ENCODE measurements at regions not wholly inside any gene's neighbourhood (a gene's known extent, or its start where the extent isn't known, plus 50 kb on each side); places are given as distances from the start of the nearest gene placed in this dataset.

DNA sequence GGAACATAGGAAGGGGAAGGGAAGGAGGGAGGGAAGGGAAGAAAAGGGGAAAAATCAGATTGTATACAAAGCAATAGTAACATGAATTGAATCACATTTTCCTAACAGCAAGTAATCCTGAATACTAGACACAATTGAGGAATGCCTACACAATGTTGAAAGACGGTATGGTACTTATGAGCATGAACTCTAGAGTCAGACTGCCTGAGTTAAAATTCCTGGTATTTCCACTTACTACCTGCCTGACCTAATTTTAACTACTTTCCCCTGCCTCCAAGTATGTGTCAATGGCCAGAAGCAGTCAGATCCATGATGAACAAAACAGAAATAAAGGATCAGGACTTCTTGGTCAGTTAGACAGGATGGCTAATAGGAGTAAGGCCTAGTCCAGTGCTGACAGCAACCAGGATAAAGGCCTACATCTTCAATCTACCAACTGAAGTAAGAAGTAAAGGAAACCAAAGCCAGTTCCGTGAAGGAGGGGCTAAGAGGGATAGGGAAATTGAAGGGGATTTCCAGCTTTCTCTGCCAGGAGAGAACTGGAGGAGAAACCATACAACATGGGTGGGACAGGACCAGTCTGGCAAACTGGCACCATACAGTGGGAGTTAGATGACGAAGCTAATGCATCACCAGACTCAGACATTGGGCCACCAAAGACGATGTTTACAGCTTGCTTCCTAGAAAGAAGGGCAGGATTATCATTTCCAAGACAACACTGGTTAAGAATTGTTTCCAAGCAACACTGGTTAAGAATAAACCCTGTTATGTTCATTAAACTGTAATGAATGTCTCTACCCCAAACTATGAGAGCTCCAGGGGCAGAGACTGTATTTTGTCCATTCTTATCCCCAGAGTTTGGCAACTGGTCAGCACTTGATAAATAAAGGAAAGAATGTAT lies 151.6 kb upstream of the UBE2E2 start:
- Histone ChIP-seq H3K4me2 (ENCODE audit: low read length) (no peak overlapping the region), H3K27me3 (ENCODE audit: control insufficient read depth, insufficient read depth, low read length) (no peaks in the 10 kb centered on the region), H3K36me3 (ENCODE audit: control insufficient read depth, insufficient read depth, low read length) (no peaks in the 10 kb centered on the region), H3K79me2 (no peaks in the 10 kb centered on the region), H3K9me3 (ENCODE audit: control insufficient read depth, low read length) (no peaks in the 10 kb centered on the region), H3K4me1 (no peaks in the 10 kb centered on the region), H2AFZ (no peak overlapping the region), H3K9ac (no peak overlapping the region), H3K27ac (no peak overlapping the region), H3K4me3 (ENCODE audit: low read depth, low read length) (no peak overlapping the region)
- TF ChIP-seq, protein P1, sequence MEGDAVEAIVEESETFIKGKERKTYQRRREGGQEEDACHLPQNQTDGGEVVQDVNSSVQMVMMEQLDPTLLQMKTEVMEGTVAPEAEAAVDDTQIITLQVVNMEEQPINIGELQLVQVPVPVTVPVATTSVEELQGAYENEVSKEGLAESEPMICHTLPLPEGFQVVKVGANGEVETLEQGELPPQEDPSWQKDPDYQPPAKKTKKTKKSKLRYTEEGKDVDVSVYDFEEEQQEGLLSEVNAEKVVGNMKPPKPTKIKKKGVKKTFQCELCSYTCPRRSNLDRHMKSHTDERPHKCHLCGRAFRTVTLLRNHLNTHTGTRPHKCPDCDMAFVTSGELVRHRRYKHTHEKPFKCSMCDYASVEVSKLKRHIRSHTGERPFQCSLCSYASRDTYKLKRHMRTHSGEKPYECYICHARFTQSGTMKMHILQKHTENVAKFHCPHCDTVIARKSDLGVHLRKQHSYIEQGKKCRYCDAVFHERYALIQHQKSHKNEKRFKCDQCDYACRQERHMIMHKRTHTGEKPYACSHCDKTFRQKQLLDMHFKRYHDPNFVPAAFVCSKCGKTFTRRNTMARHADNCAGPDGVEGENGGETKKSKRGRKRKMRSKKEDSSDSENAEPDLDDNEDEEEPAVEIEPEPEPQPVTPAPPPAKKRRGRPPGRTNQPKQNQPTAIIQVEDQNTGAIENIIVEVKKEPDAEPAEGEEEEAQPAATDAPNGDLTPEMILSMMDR (IDR thresholded peaks at IDR 0.05), result no peak

DNA sequence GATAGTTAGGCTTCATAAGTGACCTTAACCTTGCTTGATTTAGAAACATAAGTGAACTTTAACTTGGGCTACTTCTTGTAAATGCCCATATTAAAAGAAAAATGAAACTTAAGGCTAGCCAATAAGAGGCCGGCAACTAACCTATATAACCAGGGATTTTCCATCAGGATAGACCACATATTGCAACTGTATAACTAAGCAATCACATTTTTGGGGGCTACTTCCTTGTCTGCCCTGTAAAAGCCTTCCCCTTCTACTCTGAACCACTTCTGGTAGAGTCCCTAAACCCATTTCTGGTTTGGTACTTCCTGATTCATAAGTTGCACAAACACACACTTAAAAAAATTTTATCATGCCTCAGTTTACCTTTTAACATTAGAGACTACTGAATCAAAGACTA lies 150.9 kb upstream of the UBE2E2 start:
- Histone ChIP-seq H2AFZ (no peak overlapping the region), H3K27me3 (ENCODE audit: control insufficient read depth, insufficient read depth, low read length) (no peaks in the 10 kb centered on the region), H3K4me3 (ENCODE audit: low read depth, low read length) (no peak overlapping the region), H3K27ac (no peak overlapping the region), H3K79me2 (no peaks in the 10 kb centered on the region), H3K9ac (no peak overlapping the region), H3K4me1 (no peaks in the 10 kb centered on the region), H3K9me3 (ENCODE audit: control insufficient read depth, low read length) (no peaks in the 10 kb centered on the region), H3K4me2 (ENCODE audit: low read length) (no peak overlapping the region), H3K36me3 (ENCODE audit: control insufficient read depth, insufficient read depth, low read length) (no peaks in the 10 kb centered on the region)
- TF ChIP-seq, protein P1 (IDR thresholded peaks at IDR 0.05), result no peak

DNA sequence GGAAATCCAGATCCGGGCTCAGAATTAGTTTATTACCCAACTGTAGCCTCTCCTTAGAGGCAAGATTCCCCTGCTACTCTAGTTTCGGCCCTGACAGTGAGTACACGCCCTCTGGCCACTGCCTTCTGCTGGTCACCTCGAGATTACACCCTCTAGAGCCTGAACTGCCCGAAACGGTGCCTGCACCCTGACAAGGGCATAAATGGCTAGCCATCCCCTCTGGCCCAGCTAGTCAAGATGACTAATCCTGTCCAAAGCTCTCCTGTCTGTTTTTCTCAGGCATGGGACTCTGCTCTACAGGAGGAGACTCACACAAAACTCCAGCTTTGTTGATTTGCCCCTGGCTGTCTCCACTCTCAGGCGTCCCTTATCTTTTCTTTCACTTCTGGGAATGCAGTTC lies 150.5 kb upstream of the UBE2E2 start:
- TF ChIP-seq, protein P1 (IDR thresholded peaks at IDR 0.05), result no peak
- Histone ChIP-seq H2AFZ (no peak overlapping the region), H3K79me2 (no peaks in the 10 kb centered on the region), H3K4me1 (no peaks in the 10 kb centered on the region), H3K9ac (no peak overlapping the region), H3K9me3 (ENCODE audit: control insufficient read depth, low read length) (no peaks in the 10 kb centered on the region), H3K4me3 (ENCODE audit: low read depth, low read length) (no peak overlapping the region), H3K4me2 (ENCODE audit: low read length) (no peak overlapping the region), H3K27me3 (ENCODE audit: control insufficient read depth, insufficient read depth, low read length) (no peaks in the 10 kb centered on the region), H3K36me3 (ENCODE audit: control insufficient read depth, insufficient read depth, low read length) (no peaks in the 10 kb centered on the region), H3K27ac (no peak overlapping the region)

DNA sequence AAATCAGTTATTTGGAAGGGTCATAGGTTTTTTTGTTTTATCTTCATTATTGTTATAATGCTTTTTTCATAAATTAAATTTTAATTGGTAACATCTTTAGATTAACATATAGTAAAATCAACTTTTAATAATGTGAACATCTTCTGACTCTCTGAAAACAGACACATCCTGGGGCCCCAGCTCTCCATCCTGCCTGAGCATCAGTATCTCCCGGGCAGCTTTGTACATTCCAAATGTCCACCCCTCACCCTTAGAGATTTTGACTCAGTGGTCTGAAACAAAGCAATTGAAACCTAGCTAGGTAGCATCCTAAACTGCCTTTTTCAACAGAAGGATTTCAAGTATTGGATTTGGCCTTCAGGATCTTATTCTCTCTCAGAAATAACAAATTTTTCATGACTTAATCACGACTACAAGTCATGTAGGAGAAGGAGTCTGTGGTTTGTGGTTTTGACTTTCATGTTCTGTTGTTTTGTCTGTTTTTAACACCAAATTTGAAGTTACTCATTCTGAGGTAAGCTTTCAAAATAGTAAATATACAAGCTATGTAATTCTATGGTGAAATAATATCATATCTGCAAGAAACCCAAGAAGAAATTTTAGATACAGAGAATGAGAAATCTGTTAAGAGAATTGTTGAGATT lies 147.3 kb upstream of the UBE2E2 start:
- no peaks in the 10 kb centered on the region for H3K36me3 ChIP-seq (ENCODE audit: control insufficient read depth, insufficient read depth, low read length)
- no peak overlapping the region for H2AFZ ChIP-seq
- no peak overlapping the region for H3K4me2 ChIP-seq (ENCODE audit: low read length)
- no peak overlapping the region for H3K27ac ChIP-seq
- H3K79me2 ChIP-seq, result no peaks in the 10 kb centered on the region
- no peaks in the 10 kb centered on the region for H3K27me3 ChIP-seq (ENCODE audit: control insufficient read depth, insufficient read depth, low read length)
- no peak overlapping the region for H3K4me3 ChIP-seq (ENCODE audit: low read depth, low read length)
- H3K9ac ChIP-seq, result no peak overlapping the region
- H3K9me3 ChIP-seq (ENCODE audit: control insufficient read depth, low read length), result no peaks in the 10 kb centered on the region
- TF ChIP-seq, protein P1 (IDR thresholded peaks at IDR 0.05), result no peak
- no peaks in the 10 kb centered on the region for H3K4me1 ChIP-seq

Measured in parathyroid adenoma (tissue), 2 donors.